Stomach (tissue), 8 donors: ENCODE measurements at regions not wholly inside any gene's neighbourhood (a gene's known extent, or its start where the extent isn't known, plus 50 kb on each side); places are given as distances from the start of the nearest gene placed in this dataset.

ENCODE experiments used
- DNase-seq, 2 donors: peaks; one replicate each; pipeline versions ENCODE4 v3.0.0 to v3.0.0-alpha.2; 2013 to 2019
- H3K27ac ChIP-seq, 5 donors: fragments of 200-600 bp in 4 of 5; sonication (generic) in 4 of 5; one replicate each; pipeline ENCODE4 v1.5.1; 2013 to 2019; ENCODE audit warnings: mild to moderate bottlenecking in 1 of 5, moderate library complexity in 1 of 5
- H3K27me3 ChIP-seq, 3 donors: fragments of 200-600 bp; sonication (generic); one replicate each; pipeline ENCODE4 v1.5.1; 2017 to 2019; ENCODE audit warnings: mixed run types in 1 of 3
- H3K36me3 ChIP-seq, 4 donors: fragments of 200-600 bp; sonication (generic); 1 replicate in 3 of 4; 2 replicates in 1 of 4; pipeline ENCODE4 v1.5.1; 2016 to 2019
- H3K4me1 ChIP-seq, 4 donors: fragments of 200-600 bp; sonication (generic); one replicate each; pipeline ENCODE4 v1.5.1; 2016 to 2019
- H3K4me3 ChIP-seq, 4 donors: fragments of 200-600 bp; sonication (generic) in 3 of 4; one replicate each; pipeline ENCODE4 v1.5.1; 2016 to 2019; ENCODE audit warnings: mild to moderate bottlenecking in 1 of 4
- H3K9me3 ChIP-seq, 4 donors: fragments of 200-600 bp; sonication (generic); one replicate each; pipeline ENCODE4 v1.5.1; 2016 to 2019
- EP300 ChIP-seq: sonication (generic); formaldehyde crosslinking; IDR thresholded peaks from one replicate; pipeline ENCODE4 v1.6.1; 2017; ENCODE audit warnings: antibody characterized with exemption
- POLR2A ChIP-seq, 4 donors: fragments of 450-650 bp; IDR thresholded peaks; one replicate each; pipeline ENCODE4 v1.6.1; 2016; ENCODE audit warnings: antibody characterized with exemption in 4 of 4, control low read depth in 2 of 4, mild to moderate bottlenecking in 1 of 4, moderate library complexity in 1 of 4
- POLR2AphosphoS5 ChIP-seq, 3 donors: sonication (generic); formaldehyde crosslinking; IDR thresholded peaks; one replicate each; pipeline ENCODE4 v1.6.1; 2016; ENCODE audit warnings: antibody characterized with exemption in 3 of 3
- WGBS, 5 donors: extraction: QIAGEN DNeasy Blood & Tissue Kit in 3 of 5; methylation state at CpG; one replicate each; pipeline versions ENCODE4 v1.1.5 to v1.1.7; 2013 to 2018; 5-methylcytosine and 5-hydroxymethylcytosine counted together
- intact Hi-C: fragments of 100-400 bp; cut with DNase I; formaldehyde crosslinking; loops from one replicate; pipeline ENCODE4 v1.15.1; 2023; ENCODE audit warnings: low total_unique reads
- TF ChIP-seq, protein P1 (sequence below), 7 experiments: fragments of 450-650 bp in 4 of 7; fragments of 200-600 bp in 3 of 7; sonication (generic) in 3 of 7; IDR thresholded peaks; one replicate each; pipeline ENCODE4 v1.5.1; 2016 to 2019; ENCODE audit warnings: antibody characterized with exemption in 7 of 7, control low read depth in 2 of 7, mild to moderate bottlenecking in 1 of 7
- donor health status: healthy with polysubstance abuse.
- donor health status: Bipolar disorder and iron deficiency.
- donor health status: healthy.

DNA sequence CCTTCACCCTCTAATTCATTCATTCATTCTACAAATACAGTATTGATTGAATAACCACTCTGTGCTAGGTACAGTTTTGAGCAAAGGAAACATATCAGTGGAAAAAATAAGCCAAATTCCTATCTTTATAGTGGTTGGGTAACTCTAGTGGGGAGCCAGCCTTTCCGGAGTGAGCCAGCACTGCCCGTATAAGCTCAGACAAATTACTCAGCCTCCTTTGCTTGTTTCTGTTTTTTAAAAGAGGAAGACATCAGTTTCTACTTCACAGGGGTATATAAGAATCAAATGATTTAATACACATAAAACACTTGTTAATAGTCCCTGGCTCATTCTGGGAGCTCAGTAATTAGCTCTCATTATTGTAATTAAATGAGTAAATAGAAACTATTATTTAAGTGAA, 238.2 kb upstream of the MAD2L1 start:
- no peak overlapping the region for H3K4me3 ChIP-seq
- no peak overlapping the region for H3K27ac ChIP-seq
- H3K9me3 ChIP-seq, result no peaks in the 10 kb centered on the region
- intact Hi-C loops, result no loop called here
- no peak for DNase-seq
- 48 to 72% (median 60%) methylated on average over 2 of the region's 2 CpGs for WGBS, 5 donors
- no peaks in the 10 kb centered on the region for H3K4me1 ChIP-seq
- no peaks in the 10 kb centered on the region for H3K27me3 ChIP-seq
- TF ChIP-seq, protein P1, sequence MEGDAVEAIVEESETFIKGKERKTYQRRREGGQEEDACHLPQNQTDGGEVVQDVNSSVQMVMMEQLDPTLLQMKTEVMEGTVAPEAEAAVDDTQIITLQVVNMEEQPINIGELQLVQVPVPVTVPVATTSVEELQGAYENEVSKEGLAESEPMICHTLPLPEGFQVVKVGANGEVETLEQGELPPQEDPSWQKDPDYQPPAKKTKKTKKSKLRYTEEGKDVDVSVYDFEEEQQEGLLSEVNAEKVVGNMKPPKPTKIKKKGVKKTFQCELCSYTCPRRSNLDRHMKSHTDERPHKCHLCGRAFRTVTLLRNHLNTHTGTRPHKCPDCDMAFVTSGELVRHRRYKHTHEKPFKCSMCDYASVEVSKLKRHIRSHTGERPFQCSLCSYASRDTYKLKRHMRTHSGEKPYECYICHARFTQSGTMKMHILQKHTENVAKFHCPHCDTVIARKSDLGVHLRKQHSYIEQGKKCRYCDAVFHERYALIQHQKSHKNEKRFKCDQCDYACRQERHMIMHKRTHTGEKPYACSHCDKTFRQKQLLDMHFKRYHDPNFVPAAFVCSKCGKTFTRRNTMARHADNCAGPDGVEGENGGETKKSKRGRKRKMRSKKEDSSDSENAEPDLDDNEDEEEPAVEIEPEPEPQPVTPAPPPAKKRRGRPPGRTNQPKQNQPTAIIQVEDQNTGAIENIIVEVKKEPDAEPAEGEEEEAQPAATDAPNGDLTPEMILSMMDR (IDR thresholded peaks at IDR 0.05), result no peak
- TF ChIP-seq POLR2A (IDR thresholded peaks at IDR 0.05) (no peak), POLR2AphosphoS5 (IDR thresholded peaks at IDR 0.05) (no peak), EP300 (no peak)
- H3K36me3 ChIP-seq, result no peaks in the 10 kb centered on the region

- no peaks in the 10 kb centered on the region for H3K9me3 ChIP-seq
- 30 to 51% (median 40%) methylated on average over 2 of the region's 2 CpGs for WGBS, 5 donors
- peak in 1 of 2 donors; percentile 32 for DNase-seq
- no peak for TF ChIP-seq POLR2A (IDR thresholded peaks at IDR 0.05)
- TF ChIP-seq EP300, result no peak
- no peak for TF ChIP-seq POLR2AphosphoS5 (IDR thresholded peaks at IDR 0.05)
- TF ChIP-seq, protein P1 (IDR thresholded peaks at IDR 0.05), result no peak
- intact Hi-C loops, result no loop called here
- H3K27ac ChIP-seq, result no peak overlapping the region
- H3K4me3 ChIP-seq, result no peak overlapping the region
- H3K27me3 ChIP-seq, result no peaks in the 10 kb centered on the region
- no peaks in the 10 kb centered on the region for H3K36me3 ChIP-seq
- H3K4me1 ChIP-seq, result no peaks in the 10 kb centered on the region
Observed at GRCh38 chr4:120299631-120300030, 233.0 kb upstream of the MAD2L1 start.

GRCh38 chr4:120293341-120293740, 226.7 kb upstream of the MAD2L1 start:
- Histone ChIP-seq H3K9me3 (no peaks in the 10 kb centered on the region), H3K27me3 (no peaks in the 10 kb centered on the region), H3K4me3 (no peak overlapping the region), H3K27ac (peak overlapping the region in 1 of 5 donors; percentile 5), H3K4me1 (no peaks in the 10 kb centered on the region), H3K36me3 (no peaks in the 10 kb centered on the region)
- DNase-seq, result no peak
- TF ChIP-seq, protein P1 (IDR thresholded peaks at IDR 0.05), result no peak
- TF ChIP-seq POLR2AphosphoS5 (IDR thresholded peaks at IDR 0.05) (no peak), POLR2A (IDR thresholded peaks at IDR 0.05) (no peak), EP300 (no peak)
- WGBS, 5 donors, result 53 to 73% (median 69%) methylated on average over 4 of the region's 4 CpGs
- intact Hi-C loops, result no loop called here

- intact Hi-C loops, result no loop called here
- Histone ChIP-seq H3K27me3 (no peaks in the 10 kb centered on the region), H3K36me3 (no peaks in the 10 kb centered on the region), H3K4me1 (no peaks in the 10 kb centered on the region), H3K27ac (no peak overlapping the region), H3K9me3 (no peaks in the 10 kb centered on the region), H3K4me3 (no peak overlapping the region)
- TF ChIP-seq, protein P1 (IDR thresholded peaks at IDR 0.05), result no peak
- TF ChIP-seq POLR2AphosphoS5 (IDR thresholded peaks at IDR 0.05), result no peak
- no peak for TF ChIP-seq EP300
- TF ChIP-seq POLR2A (IDR thresholded peaks at IDR 0.05), result no peak
- DNase-seq, result no peak
- WGBS, 5 donors, result 76 to 86% (median 81%) methylated on average over 6 to 7 of the region's 7 CpGs
Observed at GRCh38 chr4:120291541-120291940, 224.9 kb upstream of the MAD2L1 start.
